NOMO-1 treated with DMSO at 0.1 percent for 48 hours (cell line): ENCODE measurements at regions not wholly inside any gene's neighbourhood (a gene's known extent, or its start where the extent isn't known, plus 50 kb on each side); places are given as distances from the start of the nearest gene placed in this dataset.
"Not testable (repeated sequence)": the region's sequence is repeated elsewhere in the genome, so short reads cannot be mapped to it uniquely, and the experiment has no call there.

Experiments used
- DNase-seq: peaks from one replicate; lab custom pipeline; 2025; ENCODE audit not compliant: unreplicated experiment; lab: John Stamatoyannopoulos, UW

GRCh38 chr5:3324421-3325101, 271.1 kb upstream of the IRX1 start:
- no peak for DNase-seq

- not testable (repeated sequence) for DNase-seq
These were observed 271.7 kb upstream of the IRX1 start for GRCh38 chr5:3323966-3324365.

GRCh38 chr5:3323144-3323543, 272.5 kb upstream of the IRX1 start:
- DNase-seq = no peak

- no peak for DNase-seq
These were observed 273.0 kb upstream of the IRX1 start for GRCh38 chr5:3322642-3323041.

- no peak for DNase-seq
These were observed 273.7 kb upstream of the IRX1 start for GRCh38 chr5:3321923-3322322.

GRCh38 chr5:3321119-3321760, 274.4 kb upstream of the IRX1 start:
- no peak for DNase-seq

GRCh38 chr5:3320317-3320875, 275.2 kb upstream of the IRX1 start:
- DNase-seq = no peak

GRCh38 chr5:3317051-3317795, 278.4 kb upstream of the IRX1 start:
- DNase-seq = no peak

- DNase-seq = no peak
These were observed 282.1 kb upstream of the IRX1 start for GRCh38 chr5:3313569-3313968.

GRCh38 chr5:3312299-3312698, 283.3 kb upstream of the IRX1 start:
- no peak for DNase-seq

GRCh38 chr5:3311433-3311832, 284.2 kb upstream of the IRX1 start:
- DNase-seq = no peak

GRCh38 chr5:3310541-3311261, 284.9 kb upstream of the IRX1 start:
- DNase-seq = no peak

- no peak for DNase-seq
These were observed 286.1 kb upstream of the IRX1 start for GRCh38 chr5:3309538-3309937.

GRCh38 chr5:3307982-3308621, 287.5 kb upstream of the IRX1 start:
- DNase-seq = no peak

- DNase-seq = no peak
These were observed 290.2 kb upstream of the IRX1 start for GRCh38 chr5:3305432-3305831.

- DNase-seq = no peak
These were observed 291.3 kb upstream of the IRX1 start for GRCh38 chr5:3304346-3304745.

GRCh38 chr5:3303777-3304176, 291.9 kb upstream of the IRX1 start:
- no peak for DNase-seq

GRCh38 chr5:3302228-3302627, 293.4 kb upstream of the IRX1 start:
- DNase-seq = no peak

- DNase-seq = no peak
These were observed 294.3 kb upstream of the IRX1 start for GRCh38 chr5:3301306-3301705.

GRCh38 chr5:3300726-3301125, 294.9 kb upstream of the IRX1 start:
- no peak for DNase-seq

GRCh38 chr5:3299441-3299840, 296.2 kb upstream of the IRX1 start:
- no peak for DNase-seq
